ENCODE measurements at regions not wholly inside any gene's neighbourhood (a gene's known extent, or its start where the extent isn't known, plus 50 kb on each side); places are given as distances from the start of the nearest gene placed in this dataset.

DNA sequence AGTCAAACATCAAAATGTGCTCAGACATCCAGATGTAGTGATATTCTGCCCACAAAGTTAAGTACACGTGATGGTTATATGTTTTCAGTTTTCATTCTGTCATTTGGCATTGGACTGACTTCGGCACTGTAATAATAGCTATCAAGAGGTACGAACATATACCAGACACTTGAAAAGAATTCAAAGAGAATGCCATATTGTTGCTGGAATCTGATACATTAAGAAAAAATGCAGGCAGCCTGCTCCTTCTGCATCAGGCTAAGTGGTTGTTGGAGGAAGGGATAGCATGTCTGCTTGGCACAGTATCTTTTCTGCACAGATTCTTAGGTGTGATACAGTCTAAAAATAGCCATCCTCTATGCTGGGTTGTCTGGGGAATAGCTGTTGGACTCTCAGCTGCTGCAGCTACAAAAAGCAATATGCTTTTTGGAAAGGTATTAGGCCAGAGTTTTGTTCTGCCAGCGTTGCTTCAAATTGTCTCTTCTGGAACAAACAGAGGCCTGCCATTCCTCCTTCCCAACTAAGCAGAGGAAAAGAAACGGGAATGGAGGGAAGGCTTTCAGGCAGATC lies 892.6 kb downstream of the TBC1D22A start:
- no peaks in the 10 kb centered on the region for H3K4me1 Mint-ChIP-seq
- peaks cover 3 to 4% of the 10 kb centered on the region in 2 donors for H3K9me3 Mint-ChIP-seq
- DNase-seq (no peak), ATAC-seq (no peak)
- H3K4me3 ChIP-seq (ENCODE audit: low read length): no peak overlapping the region
- TF ChIP-seq, protein P1, sequence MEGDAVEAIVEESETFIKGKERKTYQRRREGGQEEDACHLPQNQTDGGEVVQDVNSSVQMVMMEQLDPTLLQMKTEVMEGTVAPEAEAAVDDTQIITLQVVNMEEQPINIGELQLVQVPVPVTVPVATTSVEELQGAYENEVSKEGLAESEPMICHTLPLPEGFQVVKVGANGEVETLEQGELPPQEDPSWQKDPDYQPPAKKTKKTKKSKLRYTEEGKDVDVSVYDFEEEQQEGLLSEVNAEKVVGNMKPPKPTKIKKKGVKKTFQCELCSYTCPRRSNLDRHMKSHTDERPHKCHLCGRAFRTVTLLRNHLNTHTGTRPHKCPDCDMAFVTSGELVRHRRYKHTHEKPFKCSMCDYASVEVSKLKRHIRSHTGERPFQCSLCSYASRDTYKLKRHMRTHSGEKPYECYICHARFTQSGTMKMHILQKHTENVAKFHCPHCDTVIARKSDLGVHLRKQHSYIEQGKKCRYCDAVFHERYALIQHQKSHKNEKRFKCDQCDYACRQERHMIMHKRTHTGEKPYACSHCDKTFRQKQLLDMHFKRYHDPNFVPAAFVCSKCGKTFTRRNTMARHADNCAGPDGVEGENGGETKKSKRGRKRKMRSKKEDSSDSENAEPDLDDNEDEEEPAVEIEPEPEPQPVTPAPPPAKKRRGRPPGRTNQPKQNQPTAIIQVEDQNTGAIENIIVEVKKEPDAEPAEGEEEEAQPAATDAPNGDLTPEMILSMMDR (IDR thresholded peaks at IDR 0.05): no peak
- H3K27ac ChIP-seq (ENCODE audit: low read length): no peak overlapping the region
- H3K36me3 ChIP-seq (ENCODE audit: control insufficient read depth, insufficient read depth, low read length): no peaks in the 10 kb centered on the region
- WGBS (ENCODE audit: insufficient coverage): 76% methylated on average over 4 of the region's 5 CpGs
- H3K27ac Mint-ChIP-seq: no peak overlapping the region
- no peak overlapping the region for H3K4me3 Mint-ChIP-seq
- no peaks in the 10 kb centered on the region for H3K36me3 Mint-ChIP-seq
- H3K27me3 Mint-ChIP-seq (ENCODE audit: low read depth in 2 of 2): peaks cover 0 to 8% of the 10 kb centered on the region in 2 donors
- intact Hi-C loops (cut with micrococcal nuclease): no loop called here
- H3K4me1 ChIP-seq (ENCODE audit: control insufficient read depth, insufficient read depth, low read length): no peaks in the 10 kb centered on the region
- no peaks in the 10 kb centered on the region for H3K27me3 ChIP-seq (ENCODE audit: control insufficient read depth, insufficient read depth, low read length)
- H3K9me3 ChIP-seq (ENCODE audit: control insufficient read depth, insufficient read depth, low read length): no peaks in the 10 kb centered on the region

DNA sequence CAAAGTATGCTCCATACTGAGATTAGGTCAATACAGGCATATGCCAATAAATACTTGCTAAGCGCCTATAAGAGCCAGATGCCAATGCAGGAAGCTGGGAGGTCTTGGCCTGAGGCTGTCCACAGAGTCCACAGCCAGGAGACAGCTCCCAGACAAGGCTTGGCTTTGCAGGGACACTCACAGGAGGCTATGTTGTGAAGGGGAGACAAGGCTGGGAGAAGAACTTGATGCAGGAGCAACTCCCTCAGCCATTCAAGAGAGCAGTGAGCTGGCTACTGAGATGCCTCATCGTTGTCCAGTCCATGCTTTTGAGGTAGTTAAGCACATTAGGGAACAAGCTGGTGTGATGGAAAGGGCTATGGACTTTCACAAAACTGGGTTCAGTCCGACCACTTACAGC lies 891.5 kb downstream of the TBC1D22A start:
- Mint-ChIP-seq H3K36me3 (no peaks in the 10 kb centered on the region), H3K27me3 (ENCODE audit: low read depth in 2 of 2) (peaks cover 0 to 8% of the 10 kb centered on the region in 2 donors), H3K4me3 (no peak overlapping the region), H3K4me1 (no peaks in the 10 kb centered on the region), H3K27ac (no peak overlapping the region), H3K9me3 (peaks cover 3 to 4% of the 10 kb centered on the region in 2 donors)
- no peaks in the 10 kb centered on the region for H3K9me3 ChIP-seq (ENCODE audit: control insufficient read depth, insufficient read depth, low read length)
- no peak overlapping the region for H3K27ac ChIP-seq (ENCODE audit: low read length)
- H3K4me3 ChIP-seq (ENCODE audit: low read length): no peak overlapping the region
- intact Hi-C loops (cut with micrococcal nuclease): no loop called here
- no peaks in the 10 kb centered on the region for H3K4me1 ChIP-seq (ENCODE audit: control insufficient read depth, insufficient read depth, low read length)
- TF ChIP-seq, protein P1 (IDR thresholded peaks at IDR 0.05): no peak
- 80% methylated on average over 3 of the region's 3 CpGs for WGBS (ENCODE audit: insufficient coverage)
- DNase-seq (no peak), ATAC-seq (no peak)
- no peaks in the 10 kb centered on the region for H3K27me3 ChIP-seq (ENCODE audit: control insufficient read depth, insufficient read depth, low read length)
- H3K36me3 ChIP-seq (ENCODE audit: control insufficient read depth, insufficient read depth, low read length): no peaks in the 10 kb centered on the region

DNA sequence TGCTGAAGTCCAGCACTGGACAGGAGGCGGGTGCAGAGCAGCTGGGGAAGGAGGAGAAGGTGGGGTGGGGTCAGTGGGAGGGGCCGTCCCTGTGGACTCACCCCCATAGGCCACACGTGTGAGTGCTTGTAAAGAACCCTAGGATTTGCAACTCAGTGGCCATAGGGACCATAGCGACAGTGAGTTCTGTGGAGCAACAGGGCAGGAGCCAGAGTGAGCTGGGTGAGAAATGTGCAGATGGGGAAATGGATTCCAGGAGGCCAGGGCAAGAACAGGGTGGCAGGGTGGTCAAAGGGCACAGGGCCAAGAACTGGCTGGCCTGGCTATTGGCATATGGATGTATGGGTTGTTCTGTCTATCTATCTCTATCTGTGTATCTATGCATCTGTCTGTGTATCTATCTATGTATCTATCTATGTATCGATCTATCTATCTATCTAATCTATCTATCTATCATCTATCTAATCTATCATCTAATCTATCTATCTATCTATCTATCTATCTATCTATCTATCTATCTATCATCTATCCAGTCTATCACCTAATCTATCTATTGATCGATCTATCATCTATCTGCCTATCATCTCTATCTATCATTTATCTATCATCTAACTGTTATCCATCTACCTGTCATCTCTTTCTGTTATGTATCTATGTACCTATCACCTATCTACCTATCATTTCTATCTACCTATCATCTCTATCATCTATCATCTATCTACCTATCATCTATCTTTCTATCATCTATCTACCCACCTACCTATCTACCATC lies 889.0 kb downstream of the TBC1D22A start:
- H3K27me3 Mint-ChIP-seq (ENCODE audit: low read depth in 2 of 2): peaks cover 0 to 8% of the 10 kb centered on the region in 2 donors
- H3K27ac Mint-ChIP-seq: no peak overlapping the region
- Histone ChIP-seq H3K36me3 (ENCODE audit: control insufficient read depth, insufficient read depth, low read length) (no peaks in the 10 kb centered on the region), H3K9me3 (ENCODE audit: control insufficient read depth, insufficient read depth, low read length) (no peaks in the 10 kb centered on the region), H3K27ac (ENCODE audit: low read length) (no peak overlapping the region), H3K4me3 (ENCODE audit: low read length) (no peak overlapping the region), H3K27me3 (ENCODE audit: control insufficient read depth, insufficient read depth, low read length) (no peaks in the 10 kb centered on the region), H3K4me1 (ENCODE audit: control insufficient read depth, insufficient read depth, low read length) (no peaks in the 10 kb centered on the region)
- ATAC-seq (no peak), DNase-seq (no peak)
- intact Hi-C loops (cut with micrococcal nuclease): no loop called here
- no peaks in the 10 kb centered on the region for H3K36me3 Mint-ChIP-seq
- TF ChIP-seq, protein P1 (IDR thresholded peaks at IDR 0.05): no peak
- H3K4me1 Mint-ChIP-seq: no peaks in the 10 kb centered on the region
- WGBS (ENCODE audit: insufficient coverage): 75% methylated on average over 5 of the region's 6 CpGs
- H3K9me3 Mint-ChIP-seq: peaks cover 3 to 4% of the 10 kb centered on the region in 2 donors
- H3K4me3 Mint-ChIP-seq: no peak overlapping the region
